DOHH2 (cell line): ENCODE measurements at regions not wholly inside any gene's neighbourhood (a gene's known extent, or its start where the extent isn't known, plus 50 kb on each side); places are given as distances from the start of the nearest gene placed in this dataset.

ENCODE experiments used
- EZH2phosphoT487 ChIP-seq: fragments of 200-600 bp; sonication (generic); IDR thresholded peaks from 2 replicates; pipeline ENCODE4 v1.6.1; 2017; ENCODE audit warnings: borderline replicate concordance, mild to moderate bottlenecking, antibody characterized with exemption, low read length, moderate library complexity, mixed read lengths
- TF ChIP-seq, protein P1 (sequence below): fragments of 200-600 bp; sonication (generic); IDR thresholded peaks from one replicate; pipeline ENCODE4 v1.5.1; 2014; ENCODE audit warnings: antibody characterized with exemption, mild to moderate bottlenecking, low read depth, low read length; ENCODE audit not compliant: poor library complexity, severe bottlenecking

DNA sequence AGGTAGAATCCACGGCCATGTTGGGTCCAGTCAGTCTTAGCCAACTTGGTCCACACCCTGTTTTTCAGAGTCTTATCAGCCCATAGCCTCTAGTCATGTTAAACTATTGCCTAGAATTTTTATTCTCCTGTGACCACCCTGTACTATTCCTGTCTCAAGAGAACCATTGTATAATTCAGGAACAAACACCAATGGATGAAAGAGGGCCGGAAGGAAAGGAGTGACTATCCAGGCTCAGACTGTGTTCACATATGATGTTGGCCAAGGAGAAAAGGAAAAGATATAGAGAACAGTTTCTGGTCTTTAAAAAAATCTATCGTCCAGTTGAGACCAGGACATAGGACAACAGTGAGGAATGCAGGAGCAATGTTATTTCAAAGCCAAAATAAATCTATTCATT lies 82.9 kb upstream of the SETBP1 start:
- TF ChIP-seq, protein P1, sequence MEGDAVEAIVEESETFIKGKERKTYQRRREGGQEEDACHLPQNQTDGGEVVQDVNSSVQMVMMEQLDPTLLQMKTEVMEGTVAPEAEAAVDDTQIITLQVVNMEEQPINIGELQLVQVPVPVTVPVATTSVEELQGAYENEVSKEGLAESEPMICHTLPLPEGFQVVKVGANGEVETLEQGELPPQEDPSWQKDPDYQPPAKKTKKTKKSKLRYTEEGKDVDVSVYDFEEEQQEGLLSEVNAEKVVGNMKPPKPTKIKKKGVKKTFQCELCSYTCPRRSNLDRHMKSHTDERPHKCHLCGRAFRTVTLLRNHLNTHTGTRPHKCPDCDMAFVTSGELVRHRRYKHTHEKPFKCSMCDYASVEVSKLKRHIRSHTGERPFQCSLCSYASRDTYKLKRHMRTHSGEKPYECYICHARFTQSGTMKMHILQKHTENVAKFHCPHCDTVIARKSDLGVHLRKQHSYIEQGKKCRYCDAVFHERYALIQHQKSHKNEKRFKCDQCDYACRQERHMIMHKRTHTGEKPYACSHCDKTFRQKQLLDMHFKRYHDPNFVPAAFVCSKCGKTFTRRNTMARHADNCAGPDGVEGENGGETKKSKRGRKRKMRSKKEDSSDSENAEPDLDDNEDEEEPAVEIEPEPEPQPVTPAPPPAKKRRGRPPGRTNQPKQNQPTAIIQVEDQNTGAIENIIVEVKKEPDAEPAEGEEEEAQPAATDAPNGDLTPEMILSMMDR, result no peak
- no peak for TF ChIP-seq EZH2phosphoT487
